GM23338 (cell line): ENCODE measurements at regions not wholly inside any gene's neighbourhood (a gene's known extent, or its start where the extent isn't known, plus 50 kb on each side); places are given as distances from the start of the nearest gene placed in this dataset.

Source experiments
- ATAC-seq: fragments of 200-7000 bp; cut with Tn5 transposase; 3 replicates; pipeline ENCODE4 v1.9.1; 2020
- DNase-seq: peaks from one replicate; pipeline ENCODE4 v3.0.0-alpha.2; 2015; ENCODE audit warnings: low spot score
- H2AFZ ChIP-seq: fragments of 200-600 bp; sonication (generic); 2 replicates; pipeline ENCODE4 v1.8.0; 2016; ENCODE audit warnings: antibody characterized with exemption, mild to moderate bottlenecking, moderate library complexity
- H3F3A ChIP-seq: fragments of 200-600 bp; sonication (generic); replicated peaks from 2 replicates; pipeline ENCODE4 v1.8.0; 2017; ENCODE audit warnings: antibody characterized with exemption, mixed run types, low read depth
- H3K27ac ChIP-seq: fragments of 200-600 bp; sonication (generic); 2 replicates; pipeline ENCODE4 v1.6.1; 2016; ENCODE audit warnings: low read depth
- H3K27me3 ChIP-seq: fragments of 200-600 bp; sonication (generic); 2 replicates; pipeline ENCODE4 v1.8.0; 2016; ENCODE audit warnings: mild to moderate bottlenecking, mixed run types, moderate library complexity; ENCODE audit not compliant: insufficient read depth
- H3K36me3 ChIP-seq: fragments of 200-600 bp; sonication (generic); 2 replicates; pipeline ENCODE4 v1.8.0; 2016; ENCODE audit warnings: mild to moderate bottlenecking; ENCODE audit not compliant: insufficient read depth
- H3K4me1 ChIP-seq: fragments of 200-600 bp; sonication (generic); 2 replicates; pipeline ENCODE4 v1.8.0; 2016; ENCODE audit warnings: mild to moderate bottlenecking, moderate library complexity; ENCODE audit not compliant: insufficient read depth
- H3K4me2 ChIP-seq: fragments of 200-600 bp; sonication (generic); 2 replicates; pipeline ENCODE4 v1.7.1; 2017; ENCODE audit warnings: mixed run types
- H3K4me3 ChIP-seq: fragments of 200-600 bp; sonication (generic); 2 replicates; pipeline ENCODE4 v1.6.1; 2016; ENCODE audit warnings: mixed run types
- H3K79me2 ChIP-seq: fragments of 200-600 bp; sonication (generic); replicated peaks from 2 replicates; pipeline ENCODE4 v1.8.0; 2017; ENCODE audit warnings: mild to moderate bottlenecking; ENCODE audit not compliant: insufficient read depth
- H3K9me2 ChIP-seq: fragments of 200-600 bp; sonication (generic); 2 replicates; pipeline ENCODE4 v1.8.0; 2017; ENCODE audit not compliant: insufficient read depth
- H4K20me1 ChIP-seq: fragments of 200-600 bp; sonication (generic); replicated peaks from 2 replicates; pipeline ENCODE4 v1.8.0; 2017; ENCODE audit warnings: mild to moderate bottlenecking; ENCODE audit not compliant: insufficient read depth
- H3K27ac Mint-ChIP-seq: 2 replicates; pipeline ENCODE4 v1.8.0; 2020; ENCODE audit warnings: inconsistent platforms, mild to moderate bottlenecking, moderate library complexity, mixed read lengths
- H3K27me3 Mint-ChIP-seq: 3 replicates; pipeline ENCODE4 v1.8.0; 2022; ENCODE audit warnings: low read depth, mild to moderate bottlenecking, moderate library complexity, mixed read lengths, inconsistent platforms; ENCODE audit not compliant: insufficient read depth, poor library complexity
- H3K36me3 Mint-ChIP-seq: 3 replicates; pipeline ENCODE4 v1.8.0; 2021; ENCODE audit warnings: low read depth, mild to moderate bottlenecking, inconsistent platforms, moderate library complexity, mixed read lengths
- H3K4me1 Mint-ChIP-seq: 3 replicates; pipeline ENCODE4 v1.8.0; 2020; ENCODE audit warnings: mild to moderate bottlenecking, inconsistent platforms, mixed read lengths
- H3K4me3 Mint-ChIP-seq: 3 replicates; pipeline ENCODE4 v1.8.0; 2021; ENCODE audit warnings: moderate library complexity, mild to moderate bottlenecking, inconsistent platforms, mixed read lengths
- H3K9me3 Mint-ChIP-seq: 3 replicates; pipeline ENCODE4 v1.8.0; 2020; ENCODE audit warnings: moderate library complexity, mild to moderate bottlenecking, inconsistent platforms, mixed read lengths
- ETS1 ChIP-seq: IDR thresholded peaks from 2 replicates; pipeline ENCODE4 v1.6.1; 2016; ENCODE audit warnings: antibody characterized with exemption
- EZH2 ChIP-seq: fragments of 200-600 bp; sonication (generic); IDR thresholded peaks from one replicate; pipeline ENCODE4 v1.8.0; 2017; ENCODE audit warnings: antibody characterized with exemption, mild to moderate bottlenecking, low read depth; ENCODE audit not compliant: unreplicated experiment
- EZH2phosphoT487 ChIP-seq: fragments of 200-600 bp; sonication (generic); IDR thresholded peaks from one replicate; pipeline ENCODE4 v1.8.1; 2018; ENCODE audit warnings: antibody characterized with exemption; ENCODE audit not compliant: unreplicated experiment
- JUNB ChIP-seq: IDR thresholded peaks from one replicate; pipeline ENCODE4 v1.6.1; 2016; ENCODE audit warnings: antibody characterized with exemption; ENCODE audit not compliant: unreplicated experiment
- STAT1 ChIP-seq: IDR thresholded peaks from one replicate; pipeline ENCODE4 v1.6.1; 2016; ENCODE audit warnings: antibody characterized with exemption; ENCODE audit not compliant: unreplicated experiment
- TF ChIP-seq, protein P1 (sequence below), 2 experiments: fragments of 200-600 bp in 1 of 2; sonication (generic) in 1 of 2; conservative IDR thresholded peaks; 2 replicates each; pipeline versions ENCODE4 v1.5.1 to v1.6.1; 2016 to 2017; ENCODE audit warnings: antibody characterized with exemption in 2 of 2, low read depth in 2 of 2, mild to moderate bottlenecking in 2 of 2, moderate library complexity in 1 of 2
- TF ChIP-seq, protein P2 (sequence below): IDR thresholded peaks from one replicate; pipeline ENCODE4 v1.6.1; 2018; ENCODE audit warnings: antibody characterized with exemption; ENCODE audit not compliant: unreplicated experiment

GRCh38 chr3:132189601-132190000, 127.6 kb upstream of the ACP3 start (continued):
- TF ChIP-seq, protein P1, sequence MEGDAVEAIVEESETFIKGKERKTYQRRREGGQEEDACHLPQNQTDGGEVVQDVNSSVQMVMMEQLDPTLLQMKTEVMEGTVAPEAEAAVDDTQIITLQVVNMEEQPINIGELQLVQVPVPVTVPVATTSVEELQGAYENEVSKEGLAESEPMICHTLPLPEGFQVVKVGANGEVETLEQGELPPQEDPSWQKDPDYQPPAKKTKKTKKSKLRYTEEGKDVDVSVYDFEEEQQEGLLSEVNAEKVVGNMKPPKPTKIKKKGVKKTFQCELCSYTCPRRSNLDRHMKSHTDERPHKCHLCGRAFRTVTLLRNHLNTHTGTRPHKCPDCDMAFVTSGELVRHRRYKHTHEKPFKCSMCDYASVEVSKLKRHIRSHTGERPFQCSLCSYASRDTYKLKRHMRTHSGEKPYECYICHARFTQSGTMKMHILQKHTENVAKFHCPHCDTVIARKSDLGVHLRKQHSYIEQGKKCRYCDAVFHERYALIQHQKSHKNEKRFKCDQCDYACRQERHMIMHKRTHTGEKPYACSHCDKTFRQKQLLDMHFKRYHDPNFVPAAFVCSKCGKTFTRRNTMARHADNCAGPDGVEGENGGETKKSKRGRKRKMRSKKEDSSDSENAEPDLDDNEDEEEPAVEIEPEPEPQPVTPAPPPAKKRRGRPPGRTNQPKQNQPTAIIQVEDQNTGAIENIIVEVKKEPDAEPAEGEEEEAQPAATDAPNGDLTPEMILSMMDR (conservative IDR thresholded peaks at IDR 0.05; ENCODE audit: low read depth in 2 of 2), result no peak

GRCh38 chr3:132196113-132196512, 121.1 kb upstream of the ACP3 start:
- DNase-seq (no peak), ATAC-seq (no peak)
- Mint-ChIP-seq H3K27me3 (no peaks in the 10 kb centered on the region), H3K9me3 (no peaks in the 10 kb centered on the region), H3K36me3 (no peaks in the 10 kb centered on the region), H3K4me3 (no peak overlapping the region), H3K4me1 (peaks cover 3% of the 10 kb centered on the region; the same call in 2 of the 3 replicates), H3K27ac (no peak overlapping the region)
- H3K36me3 ChIP-seq, result no peaks in the 10 kb centered on the region
- H2AFZ ChIP-seq, result no peak overlapping the region
- H3K27me3 ChIP-seq, result no peaks in the 10 kb centered on the region
- H3K9me2 ChIP-seq, result peaks cover 13% of the 10 kb centered on the region
- TF ChIP-seq EZH2 (no peak), ETS1 (no peak), STAT1 (no peak), JUNB (no peak), EZH2phosphoT487 (no peak)
- TF ChIP-seq, protein P1 (conservative IDR thresholded peaks at IDR 0.05; ENCODE audit: low read depth in 2 of 2), result no peak
- TF ChIP-seq, protein P2, sequence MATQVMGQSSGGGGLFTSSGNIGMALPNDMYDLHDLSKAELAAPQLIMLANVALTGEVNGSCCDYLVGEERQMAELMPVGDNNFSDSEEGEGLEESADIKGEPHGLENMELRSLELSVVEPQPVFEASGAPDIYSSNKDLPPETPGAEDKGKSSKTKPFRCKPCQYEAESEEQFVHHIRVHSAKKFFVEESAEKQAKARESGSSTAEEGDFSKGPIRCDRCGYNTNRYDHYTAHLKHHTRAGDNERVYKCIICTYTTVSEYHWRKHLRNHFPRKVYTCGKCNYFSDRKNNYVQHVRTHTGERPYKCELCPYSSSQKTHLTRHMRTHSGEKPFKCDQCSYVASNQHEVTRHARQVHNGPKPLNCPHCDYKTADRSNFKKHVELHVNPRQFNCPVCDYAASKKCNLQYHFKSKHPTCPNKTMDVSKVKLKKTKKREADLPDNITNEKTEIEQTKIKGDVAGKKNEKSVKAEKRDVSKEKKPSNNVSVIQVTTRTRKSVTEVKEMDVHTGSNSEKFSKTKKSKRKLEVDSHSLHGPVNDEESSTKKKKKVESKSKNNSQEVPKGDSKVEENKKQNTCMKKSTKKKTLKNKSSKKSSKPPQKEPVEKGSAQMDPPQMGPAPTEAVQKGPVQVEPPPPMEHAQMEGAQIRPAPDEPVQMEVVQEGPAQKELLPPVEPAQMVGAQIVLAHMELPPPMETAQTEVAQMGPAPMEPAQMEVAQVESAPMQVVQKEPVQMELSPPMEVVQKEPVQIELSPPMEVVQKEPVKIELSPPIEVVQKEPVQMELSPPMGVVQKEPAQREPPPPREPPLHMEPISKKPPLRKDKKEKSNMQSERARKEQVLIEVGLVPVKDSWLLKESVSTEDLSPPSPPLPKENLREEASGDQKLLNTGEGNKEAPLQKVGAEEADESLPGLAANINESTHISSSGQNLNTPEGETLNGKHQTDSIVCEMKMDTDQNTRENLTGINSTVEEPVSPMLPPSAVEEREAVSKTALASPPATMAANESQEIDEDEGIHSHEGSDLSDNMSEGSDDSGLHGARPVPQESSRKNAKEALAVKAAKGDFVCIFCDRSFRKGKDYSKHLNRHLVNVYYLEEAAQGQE, result no peak
- H3K79me2 ChIP-seq, result no peaks in the 10 kb centered on the region
- no peaks in the 10 kb centered on the region for H3F3A ChIP-seq
- no peaks in the 10 kb centered on the region for H4K20me1 ChIP-seq
- no peaks in the 10 kb centered on the region for H3K4me1 ChIP-seq
- H3K27ac ChIP-seq, result no peak overlapping the region
- no peak overlapping the region for H3K4me2 ChIP-seq
- no peak overlapping the region for H3K4me3 ChIP-seq
